ENCODE measurements at regions not wholly inside any gene's neighbourhood (a gene's known extent, or its start where the extent isn't known, plus 50 kb on each side); places are given as distances from the start of the nearest gene placed in this dataset.

GRCh38 chr4:79673898-79674297, 265.9 kb upstream of the GK2 start:
- TF ChIP-seq, protein P1, sequence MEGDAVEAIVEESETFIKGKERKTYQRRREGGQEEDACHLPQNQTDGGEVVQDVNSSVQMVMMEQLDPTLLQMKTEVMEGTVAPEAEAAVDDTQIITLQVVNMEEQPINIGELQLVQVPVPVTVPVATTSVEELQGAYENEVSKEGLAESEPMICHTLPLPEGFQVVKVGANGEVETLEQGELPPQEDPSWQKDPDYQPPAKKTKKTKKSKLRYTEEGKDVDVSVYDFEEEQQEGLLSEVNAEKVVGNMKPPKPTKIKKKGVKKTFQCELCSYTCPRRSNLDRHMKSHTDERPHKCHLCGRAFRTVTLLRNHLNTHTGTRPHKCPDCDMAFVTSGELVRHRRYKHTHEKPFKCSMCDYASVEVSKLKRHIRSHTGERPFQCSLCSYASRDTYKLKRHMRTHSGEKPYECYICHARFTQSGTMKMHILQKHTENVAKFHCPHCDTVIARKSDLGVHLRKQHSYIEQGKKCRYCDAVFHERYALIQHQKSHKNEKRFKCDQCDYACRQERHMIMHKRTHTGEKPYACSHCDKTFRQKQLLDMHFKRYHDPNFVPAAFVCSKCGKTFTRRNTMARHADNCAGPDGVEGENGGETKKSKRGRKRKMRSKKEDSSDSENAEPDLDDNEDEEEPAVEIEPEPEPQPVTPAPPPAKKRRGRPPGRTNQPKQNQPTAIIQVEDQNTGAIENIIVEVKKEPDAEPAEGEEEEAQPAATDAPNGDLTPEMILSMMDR (conservative IDR thresholded peaks at IDR 0.05; ENCODE audit: low read depth, low read length), result no peak
- no peak for TF ChIP-seq EZH2 (IDR thresholded peaks at IDR 0.05; ENCODE audit: borderline replicate concordance, low read depth, low read length, poor library complexity, severe bottlenecking)

All from A673 (cell line).